GM21423 (cell line): ENCODE measurements at regions not wholly inside any gene's neighbourhood (a gene's known extent, or its start where the extent isn't known, plus 50 kb on each side); places are given as distances from the start of the nearest gene placed in this dataset.
"Not testable (repeated sequence)": the region's sequence is repeated elsewhere in the genome, so short reads cannot be mapped to it uniquely, and the experiment has no call there.

Experiments used
- ATAC-seq: cut with Tn5 transposase; IDR thresholded peaks from one replicate; pipeline ENCODE4 v1.9.1; 2021; ENCODE audit warnings: mild to moderate bottlenecking, moderate library complexity; ENCODE audit not compliant: unreplicated experiment

GRCh38 chr4:188649635-188650034, 510.4 kb downstream of the TRIML1 start:
- ATAC-seq: no peak

GRCh38 chr4:188650516-188650915, 511.3 kb downstream of the TRIML1 start:
- ATAC-seq: no peak

GRCh38 chr4:188657365-188657764, 518.1 kb downstream of the TRIML1 start:
- ATAC-seq: no peak

- no peak for ATAC-seq
These were observed 519.8 kb downstream of the TRIML1 start for GRCh38 chr4:188658958-188659522.

GRCh38 chr4:188660796-188661195, 521.6 kb downstream of the TRIML1 start:
- no peak for ATAC-seq

- no peak for ATAC-seq
These were observed 522.3 kb downstream of the TRIML1 start for GRCh38 chr4:188661502-188661901.

- ATAC-seq: no peak
These were observed 524.1 kb downstream of the TRIML1 start for GRCh38 chr4:188663369-188663768.

GRCh38 chr4:188665491-188666457, 526.5 kb downstream of the TRIML1 start:
- ATAC-seq: no peak

GRCh38 chr4:188678691-188679090, 539.5 kb downstream of the TRIML1 start:
- ATAC-seq: not testable (repeated sequence)

GRCh38 chr4:188680004-188680666, 540.9 kb downstream of the TRIML1 start:
- ATAC-seq: no peak

- ATAC-seq: no peak
These were observed 541.4 kb downstream of the TRIML1 start for GRCh38 chr4:188680667-188681063.

- ATAC-seq: no peak
These were observed 543.1 kb downstream of the TRIML1 start for GRCh38 chr4:188682321-188682720.

- no peak for ATAC-seq
These were observed 544.3 kb downstream of the TRIML1 start for GRCh38 chr4:188683571-188683970.

GRCh38 chr4:188688956-188689355, 549.7 kb downstream of the TRIML1 start:
- no peak for ATAC-seq

- no peak for ATAC-seq
These were observed 552.6 kb downstream of the TRIML1 start for GRCh38 chr4:188691811-188692210.

GRCh38 chr4:188695261-188695660, 556.0 kb downstream of the TRIML1 start:
- ATAC-seq: no peak

- ATAC-seq: no peak
These were observed 558.0 kb downstream of the TRIML1 start for GRCh38 chr4:188697243-188697642.

- no peak for ATAC-seq
These were observed 562.7 kb downstream of the TRIML1 start for GRCh38 chr4:188701952-188702351.

- no peak for ATAC-seq
These were observed 565.0 kb downstream of the TRIML1 start for GRCh38 chr4:188704288-188704687.

- ATAC-seq: no peak
These were observed 567.8 kb downstream of the TRIML1 start for GRCh38 chr4:188707036-188707435.

- no peak for ATAC-seq
These were observed 575.3 kb downstream of the TRIML1 start for GRCh38 chr4:188714501-188714900.

- no peak for ATAC-seq
These were observed 575.7 kb downstream of the TRIML1 start for GRCh38 chr4:188714907-188715306.
